OCI-LY1 (cell line): ENCODE measurements at regions not wholly inside any gene's neighbourhood (a gene's known extent, or its start where the extent isn't known, plus 50 kb on each side); places are given as distances from the start of the nearest gene placed in this dataset.

Experiments
- H2AFZ ChIP-seq: fragments of 200-600 bp; sonication (generic), shearing (Covaris generic); 2 replicates; pipeline ENCODE4 v1.6.0; 2014; ENCODE audit warnings: antibody characterized with exemption, mild to moderate bottlenecking, low read length
- H3F3A ChIP-seq: fragments of 200-600 bp; sonication (generic), shearing (Covaris generic); 2 replicates; pipeline ENCODE4 v1.6.0; 2014; ENCODE audit warnings: mild to moderate bottlenecking, antibody characterized with exemption, low read length, moderate library complexity; ENCODE audit not compliant: insufficient read depth
- H3K27ac ChIP-seq: fragments of 200-600 bp; sonication (generic); 2 replicates; pipeline ENCODE4 v1.5.1; 2014; ENCODE audit warnings: low read length, mixed run types, mild to moderate bottlenecking, low read depth; ENCODE audit not compliant: poor library complexity, severe bottlenecking
- H3K27me3 ChIP-seq: fragments of 200-600 bp; sonication (generic); 2 replicates; pipeline ENCODE4 v1.6.0; 2014; ENCODE audit warnings: antibody characterized with exemption, mild to moderate bottlenecking, low read length, moderate library complexity; ENCODE audit not compliant: insufficient read depth
- H3K36me3 ChIP-seq: fragments of 200-600 bp; sonication (generic); 2 replicates; pipeline ENCODE4 v1.6.1; 2014; ENCODE audit warnings: mild to moderate bottlenecking, antibody characterized with exemption, low read length, moderate library complexity, mixed read lengths; ENCODE audit not compliant: insufficient read depth
- H3K4me1 ChIP-seq: fragments of 200-600 bp; sonication (generic); 2 replicates; pipeline ENCODE4 v1.5.1; 2014; ENCODE audit warnings: mild to moderate bottlenecking, low read length, moderate library complexity; ENCODE audit not compliant: insufficient read depth, severe bottlenecking
- H3K4me2 ChIP-seq: fragments of 200-600 bp; sonication (generic), shearing (Covaris generic); 2 replicates; pipeline ENCODE4 v1.6.1; 2014; ENCODE audit warnings: low read length
- H3K4me3 ChIP-seq: fragments of 200-600 bp; sonication (generic); 2 replicates; pipeline ENCODE4 v1.5.1; 2014; ENCODE audit warnings: low read length, low read depth, mild to moderate bottlenecking, mixed read lengths; ENCODE audit not compliant: poor library complexity, severe bottlenecking
- H3K79me2 ChIP-seq: fragments of 200-600 bp; shearing (Covaris generic); 2 replicates; pipeline ENCODE4 v1.6.1; 2016; ENCODE audit warnings: mixed run types, low read length, mixed read lengths; ENCODE audit not compliant: insufficient read depth
- H3K9ac ChIP-seq: fragments of 200-600 bp; sonication (generic), shearing (Covaris generic); 2 replicates; pipeline ENCODE4 v1.6.1; 2014; ENCODE audit warnings: mild to moderate bottlenecking, low read length, mixed read lengths
- H3K9me2 ChIP-seq: fragments of 200-600 bp; sonication (generic), shearing (Covaris generic); 2 replicates; pipeline ENCODE4 v1.6.1; 2014; ENCODE audit warnings: low read depth, mild to moderate bottlenecking, low read length, mixed read lengths
- H3K9me3 ChIP-seq: fragments of 200-600 bp; shearing (Covaris generic); 2 replicates; pipeline ENCODE4 v1.6.1; 2014; ENCODE audit warnings: low read length, mixed read lengths
- H4K20me1 ChIP-seq: fragments of 200-600 bp; sonication (generic), shearing (Covaris generic); 2 replicates; pipeline ENCODE4 v1.6.0; 2016; ENCODE audit warnings: mild to moderate bottlenecking, low read length; ENCODE audit not compliant: insufficient read depth
- CTCF ChIP-seq: fragments of 200-600 bp; sonication (generic), shearing (Covaris generic); IDR thresholded peaks from 2 replicates; pipeline ENCODE4 v1.5.1; 2017; ENCODE audit warnings: mild to moderate bottlenecking, antibody characterized with exemption, low read length, moderate library complexity, mixed read lengths
- EZH2 ChIP-seq: fragments of 200-600 bp; sonication (generic), shearing (Covaris generic); IDR thresholded peaks from 2 replicates; pipeline ENCODE4 v1.8.0; 2017; ENCODE audit warnings: borderline replicate concordance, mixed run types, mild to moderate bottlenecking, antibody characterized with exemption, low read length, moderate library complexity, mixed read lengths

- H3K79me2 ChIP-seq: no peaks in the 10 kb centered on the region
- H4K20me1 ChIP-seq: no peaks in the 10 kb centered on the region
- H3K36me3 ChIP-seq: no peaks in the 10 kb centered on the region
- H3K27me3 ChIP-seq: no peaks in the 10 kb centered on the region
- H3K9me3 ChIP-seq: no peaks in the 10 kb centered on the region
- H3K4me2 ChIP-seq: no peak overlapping the region
- H3K9me2 ChIP-seq: no peaks in the 10 kb centered on the region
- no peak overlapping the region for H2AFZ ChIP-seq
- no peaks in the 10 kb centered on the region for H3K4me1 ChIP-seq
- no peaks in the 10 kb centered on the region for H3F3A ChIP-seq
- H3K9ac ChIP-seq: no peak overlapping the region
- H3K4me3 ChIP-seq: no peak overlapping the region
- no peak overlapping the region for H3K27ac ChIP-seq
- TF ChIP-seq EZH2: no peak
- TF ChIP-seq CTCF: no peak
Measured at GRCh38 chr20:23187751-23188150, 101.6 kb upstream of the CD93 start.

GRCh38 chr20:23186808-23187207, 100.7 kb upstream of the CD93 start:
- Histone ChIP-seq H3K36me3 (no peaks in the 10 kb centered on the region), H3K27me3 (no peaks in the 10 kb centered on the region), H4K20me1 (no peaks in the 10 kb centered on the region), H3K4me3 (no peak overlapping the region), H3K9ac (no peak overlapping the region), H3K4me1 (no peaks in the 10 kb centered on the region), H3K9me3 (no peaks in the 10 kb centered on the region), H3K9me2 (no peaks in the 10 kb centered on the region), H3K27ac (no peak overlapping the region), H3K79me2 (no peaks in the 10 kb centered on the region), H3F3A (no peaks in the 10 kb centered on the region), H2AFZ (no peak overlapping the region), H3K4me2 (no peak overlapping the region)
- TF ChIP-seq EZH2 (no peak), CTCF (no peak)

GRCh38 chr20:23180451-23180921, 94.4 kb upstream of the CD93 start:
- H3K9me2 ChIP-seq: no peaks in the 10 kb centered on the region
- H3K36me3 ChIP-seq: no peaks in the 10 kb centered on the region
- H3K4me2 ChIP-seq: no peak overlapping the region
- H3K9ac ChIP-seq: no peak overlapping the region
- H3K9me3 ChIP-seq: no peaks in the 10 kb centered on the region
- H3K79me2 ChIP-seq: no peaks in the 10 kb centered on the region
- TF ChIP-seq CTCF: no peak
- no peaks in the 10 kb centered on the region for H3F3A ChIP-seq
- H2AFZ ChIP-seq: no peak overlapping the region
- no peak overlapping the region for H3K27ac ChIP-seq
- no peaks in the 10 kb centered on the region for H3K27me3 ChIP-seq
- H4K20me1 ChIP-seq: no peaks in the 10 kb centered on the region
- H3K4me3 ChIP-seq: no peak overlapping the region
- no peaks in the 10 kb centered on the region for H3K4me1 ChIP-seq
